ENCODE measurements at regions not wholly inside any gene's neighbourhood (a gene's known extent, or its start where the extent isn't known, plus 50 kb on each side); places are given as distances from the start of the nearest gene placed in this dataset.

DNA sequence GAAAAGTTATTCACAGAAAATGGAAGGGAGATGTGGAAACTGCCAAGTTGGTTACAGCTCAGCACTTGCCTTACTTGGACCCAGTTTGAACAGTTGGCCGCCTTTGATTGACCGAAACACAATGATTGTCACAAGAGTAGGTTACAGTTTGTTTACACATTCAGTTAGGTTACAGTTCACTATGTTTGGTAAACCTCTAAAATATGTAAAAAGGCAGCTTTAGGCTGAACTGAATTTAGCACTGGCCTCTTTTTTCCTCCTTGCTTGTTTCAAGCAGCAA, 116.2 kb downstream of the OLIG3 start:
- Mint-ChIP-seq H3K27me3 (ENCODE audit: low read depth, unreplicated experiment) (peaks cover 2% of the 10 kb centered on the region), H3K36me3 (ENCODE audit: low read depth, unreplicated experiment) (no peaks in the 10 kb centered on the region), H3K9me3 (ENCODE audit: unreplicated experiment) (peaks cover 7% of the 10 kb centered on the region), H3K4me1 (ENCODE audit: low read depth, unreplicated experiment) (peaks cover 6% of the 10 kb centered on the region), H3K27ac (ENCODE audit: unreplicated experiment) (no peak overlapping the region), H3K4me3 (ENCODE audit: unreplicated experiment) (no peak overlapping the region)
- Histone ChIP-seq H3K79me2 (ENCODE audit: insufficient read depth, low read length) (no peaks in the 10 kb centered on the region), H3K27ac (ENCODE audit: low read depth, low read length) (no peak overlapping the region), H3K9me3 (ENCODE audit: insufficient read depth, low read depth, low read length) (no peaks in the 10 kb centered on the region), H4K20me1 (ENCODE audit: insufficient read depth, low read length) (no peaks in the 10 kb centered on the region), H3K36me3 (ENCODE audit: insufficient read depth, low read length) (no peaks in the 10 kb centered on the region), H3K4me3 (ENCODE audit: insufficient read depth, low read depth, low read length) (no peak overlapping the region), H3K27me3 (ENCODE audit: insufficient read depth, low read length) (no peaks in the 10 kb centered on the region), H3K4me1 (ENCODE audit: insufficient read depth, low read length) (no peaks in the 10 kb centered on the region), H3K4me2 (ENCODE audit: low read length) (no peak overlapping the region), H3K9ac (ENCODE audit: low read length) (no peak overlapping the region), H2AFZ (ENCODE audit: low read depth, low read length) (no peak overlapping the region)
- DNase-seq (ENCODE audit: low read depth) (no peak), FAIRE-seq (no peak)
- no peak for TF ChIP-seq EZH2 (IDR thresholded peaks at IDR 0.05; ENCODE audit: insufficient read depth, low read length)
- TF ChIP-seq CTCF (IDR thresholded peaks at IDR 0.05; ENCODE audit: insufficient read depth, low read depth, low read length), result no peak

- Mint-ChIP-seq H3K36me3 (ENCODE audit: low read depth, unreplicated experiment) (no peaks in the 10 kb centered on the region), H3K4me3 (ENCODE audit: unreplicated experiment) (no peak overlapping the region), H3K9me3 (ENCODE audit: unreplicated experiment) (no peaks in the 10 kb centered on the region), H3K4me1 (ENCODE audit: low read depth, unreplicated experiment) (no peaks in the 10 kb centered on the region), H3K27ac (ENCODE audit: unreplicated experiment) (no peak overlapping the region), H3K27me3 (ENCODE audit: low read depth, unreplicated experiment) (peaks cover 9% of the 10 kb centered on the region)
- H3K36me3 ChIP-seq (ENCODE audit: insufficient read depth, low read length), result no peaks in the 10 kb centered on the region
- DNase-seq (ENCODE audit: low read depth) (no peak), FAIRE-seq (no peak)
- no peak overlapping the region for H3K9ac ChIP-seq (ENCODE audit: low read length)
- H2AFZ ChIP-seq (ENCODE audit: low read depth, low read length), result no peak overlapping the region
- H3K4me2 ChIP-seq (ENCODE audit: low read length), result no peak overlapping the region
- H3K4me1 ChIP-seq (ENCODE audit: insufficient read depth, low read length), result no peaks in the 10 kb centered on the region
- H4K20me1 ChIP-seq (ENCODE audit: insufficient read depth, low read length), result no peaks in the 10 kb centered on the region
- no peak overlapping the region for H3K4me3 ChIP-seq (ENCODE audit: insufficient read depth, low read depth, low read length)
- no peak overlapping the region for H3K27ac ChIP-seq (ENCODE audit: low read depth, low read length)
- TF ChIP-seq EZH2 (IDR thresholded peaks at IDR 0.05; ENCODE audit: insufficient read depth, low read length) (no peak), CTCF (IDR thresholded peaks at IDR 0.05; ENCODE audit: insufficient read depth, low read depth, low read length) (no peak)
- H3K79me2 ChIP-seq (ENCODE audit: insufficient read depth, low read length), result no peaks in the 10 kb centered on the region
- no peaks in the 10 kb centered on the region for H3K27me3 ChIP-seq (ENCODE audit: insufficient read depth, low read length)
- no peaks in the 10 kb centered on the region for H3K9me3 ChIP-seq (ENCODE audit: insufficient read depth, low read depth, low read length)
Observed at GRCh38 chr6:137373296-137373695, 120.9 kb downstream of the OLIG3 start.

DNA sequence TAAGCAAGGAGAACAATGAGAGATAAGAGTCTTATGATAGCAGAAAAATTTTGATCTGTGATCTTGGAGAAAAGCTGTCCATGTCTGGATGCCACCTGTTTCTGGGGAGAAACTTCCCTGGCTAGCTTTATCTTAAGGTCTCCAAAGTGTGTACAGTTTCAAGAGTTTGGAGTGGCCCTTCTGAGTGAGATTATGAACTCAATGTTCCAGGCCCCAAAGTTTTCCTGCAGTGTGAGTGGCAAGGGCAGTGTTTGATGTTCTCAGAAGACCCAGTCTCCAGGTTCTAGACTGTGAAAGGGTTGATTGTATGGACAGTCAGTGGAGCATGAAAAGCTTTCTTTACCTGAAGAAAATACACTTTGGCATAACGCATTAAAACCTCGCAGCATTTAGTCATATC, 121.7 kb downstream of the OLIG3 start:
- no peaks in the 10 kb centered on the region for H4K20me1 ChIP-seq (ENCODE audit: insufficient read depth, low read length)
- H3K4me2 ChIP-seq (ENCODE audit: low read length), result no peak overlapping the region
- H3K27me3 ChIP-seq (ENCODE audit: insufficient read depth, low read length), result no peaks in the 10 kb centered on the region
- H3K27ac Mint-ChIP-seq (ENCODE audit: unreplicated experiment), result no peak overlapping the region
- H3K36me3 Mint-ChIP-seq (ENCODE audit: low read depth, unreplicated experiment), result no peaks in the 10 kb centered on the region
- H3K4me1 ChIP-seq (ENCODE audit: insufficient read depth, low read length), result no peaks in the 10 kb centered on the region
- TF ChIP-seq CTCF (IDR thresholded peaks at IDR 0.05; ENCODE audit: insufficient read depth, low read depth, low read length) (no peak), EZH2 (IDR thresholded peaks at IDR 0.05; ENCODE audit: insufficient read depth, low read length) (no peak)
- H2AFZ ChIP-seq (ENCODE audit: low read depth, low read length), result no peak overlapping the region
- no peaks in the 10 kb centered on the region for H3K9me3 ChIP-seq (ENCODE audit: insufficient read depth, low read depth, low read length)
- H3K27ac ChIP-seq (ENCODE audit: low read depth, low read length), result no peak overlapping the region
- H3K27me3 Mint-ChIP-seq (ENCODE audit: low read depth, unreplicated experiment), result peaks cover 9% of the 10 kb centered on the region
- no peak overlapping the region for H3K9ac ChIP-seq (ENCODE audit: low read length)
- FAIRE-seq (no peak), DNase-seq (ENCODE audit: low read depth) (no peak)
- no peak overlapping the region for H3K4me3 Mint-ChIP-seq (ENCODE audit: unreplicated experiment)
- H3K4me1 Mint-ChIP-seq (ENCODE audit: low read depth, unreplicated experiment), result peaks cover 3% of the 10 kb centered on the region
- no peaks in the 10 kb centered on the region for H3K9me3 Mint-ChIP-seq (ENCODE audit: unreplicated experiment)
- no peaks in the 10 kb centered on the region for H3K36me3 ChIP-seq (ENCODE audit: insufficient read depth, low read length)
- no peaks in the 10 kb centered on the region for H3K79me2 ChIP-seq (ENCODE audit: insufficient read depth, low read length)
- no peak overlapping the region for H3K4me3 ChIP-seq (ENCODE audit: insufficient read depth, low read depth, low read length)
